ENCODE measurements at regions not wholly inside any gene's neighbourhood (a gene's known extent, or its start where the extent isn't known, plus 50 kb on each side); places are given as distances from the start of the nearest gene placed in this dataset.
"Not testable (repeated sequence)": the region's sequence is repeated elsewhere in the genome, so short reads cannot be mapped to it uniquely, and the experiment has no call there.

DNA sequence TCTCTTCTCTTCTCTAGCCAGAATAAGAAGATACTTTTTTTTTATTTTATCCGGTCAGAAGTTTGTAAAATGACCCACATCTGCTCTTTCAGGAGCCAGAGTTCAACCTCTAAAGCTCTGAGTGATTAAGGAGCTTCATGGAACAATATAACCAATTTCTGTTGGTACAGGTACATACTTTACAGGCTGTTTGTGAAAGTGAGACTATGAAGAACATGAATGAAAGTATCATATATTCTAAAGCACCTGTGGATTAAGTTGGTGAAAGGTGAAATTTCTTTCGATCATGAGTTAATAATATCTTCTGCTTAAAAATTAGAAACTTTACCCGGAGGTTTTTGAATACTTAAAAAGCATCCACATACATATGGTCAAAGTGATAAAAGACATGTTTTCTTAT, 65.2 kb downstream of the DMRT2 start:
- no peak for DNase-seq
- in situ Hi-C loops (cut with MboI; ENCODE audit: low pct_unique_long_range_greater_than_20kb, low sequenced_read_pairs), result no loop called here

DNA sequence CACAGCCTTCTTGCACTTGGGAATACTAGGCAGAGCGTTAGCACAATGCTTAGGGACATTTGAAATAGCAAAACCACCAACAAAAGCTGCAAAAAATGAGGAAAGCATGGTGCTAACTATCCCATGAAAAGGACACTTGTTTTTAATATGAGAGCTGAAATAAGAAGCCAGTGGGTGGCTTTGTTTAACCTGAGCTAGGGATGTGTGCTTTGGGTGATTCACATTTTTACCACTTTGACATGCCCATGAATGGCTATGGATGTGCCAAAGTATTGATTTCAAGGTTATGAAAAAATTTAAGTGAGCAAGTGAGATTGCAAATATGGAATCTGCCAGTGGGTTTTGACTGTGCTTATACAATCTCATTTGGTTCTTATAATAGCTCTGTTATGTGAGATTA, 67.3 kb downstream of the DMRT2 start:
- in situ Hi-C loops (cut with MboI; ENCODE audit: low pct_unique_long_range_greater_than_20kb, low sequenced_read_pairs), result no loop called here
- DNase-seq, result no peak

GRCh38 chr9:1120500-1121165, 70.5 kb downstream of the DMRT2 start:
- in situ Hi-C loops (cut with MboI; ENCODE audit: low pct_unique_long_range_greater_than_20kb, low sequenced_read_pairs), result no loop called here
- no peak for DNase-seq

DNA sequence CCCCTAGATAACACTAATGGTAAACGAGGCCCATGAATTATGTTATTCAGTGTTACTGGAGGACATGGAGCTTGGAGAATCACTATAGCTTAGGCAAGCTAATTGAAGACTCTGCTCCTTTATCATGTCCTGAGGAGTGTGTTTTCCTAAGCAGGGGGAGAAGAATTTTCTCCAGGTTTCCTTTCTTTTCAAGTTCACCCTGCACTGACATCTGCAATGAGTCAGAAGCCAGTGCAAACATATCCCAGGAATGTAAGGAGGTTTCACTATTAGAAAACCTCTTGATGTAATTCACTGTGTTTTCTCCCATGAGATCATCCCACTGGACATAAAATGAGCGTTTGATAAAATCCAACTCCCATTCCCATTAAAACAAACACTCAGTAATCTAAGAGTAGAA, 75.6 kb downstream of the DMRT2 start:
- DNase-seq, result no peak
- in situ Hi-C loops (cut with MboI; ENCODE audit: low pct_unique_long_range_greater_than_20kb, low sequenced_read_pairs), result no loop called here

GRCh38 chr9:1128046-1128445, 77.9 kb downstream of the DMRT2 start:
- in situ Hi-C loops (cut with MboI; ENCODE audit: low pct_unique_long_range_greater_than_20kb, low sequenced_read_pairs), result no loop called here

GRCh38 chr9:1129382-1129781, 79.2 kb downstream of the DMRT2 start:
- in situ Hi-C loops (cut with MboI; ENCODE audit: low pct_unique_long_range_greater_than_20kb, low sequenced_read_pairs), result no loop called here
- no peak for DNase-seq

More at GRCh38 chr9:1128046-1128445, 77.9 kb downstream of the DMRT2 start:
- no peak for DNase-seq

DNA sequence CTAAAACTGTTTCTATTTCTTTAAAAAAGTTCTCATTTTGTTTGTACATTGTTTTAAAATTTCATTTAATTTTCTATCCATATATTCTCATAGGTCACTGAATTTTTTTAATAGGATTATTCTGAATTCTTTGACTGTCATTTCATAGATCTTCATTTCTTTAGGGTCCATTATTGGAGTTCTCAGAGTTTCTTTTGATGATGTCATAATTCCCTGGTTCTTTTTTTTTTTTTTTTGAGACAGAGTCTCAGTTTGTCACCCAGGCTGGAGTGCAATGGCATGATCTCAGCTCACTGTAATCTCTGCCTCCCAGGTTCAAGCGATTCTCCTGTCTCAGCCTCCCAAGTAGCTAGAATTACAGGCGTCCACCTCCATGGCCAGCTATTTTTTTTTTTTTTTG, 89.9 kb downstream of the DMRT2 start:
- in situ Hi-C loops (cut with MboI; ENCODE audit: low pct_unique_long_range_greater_than_20kb, low sequenced_read_pairs), result no loop called here
- DNase-seq, result no peak

DNA sequence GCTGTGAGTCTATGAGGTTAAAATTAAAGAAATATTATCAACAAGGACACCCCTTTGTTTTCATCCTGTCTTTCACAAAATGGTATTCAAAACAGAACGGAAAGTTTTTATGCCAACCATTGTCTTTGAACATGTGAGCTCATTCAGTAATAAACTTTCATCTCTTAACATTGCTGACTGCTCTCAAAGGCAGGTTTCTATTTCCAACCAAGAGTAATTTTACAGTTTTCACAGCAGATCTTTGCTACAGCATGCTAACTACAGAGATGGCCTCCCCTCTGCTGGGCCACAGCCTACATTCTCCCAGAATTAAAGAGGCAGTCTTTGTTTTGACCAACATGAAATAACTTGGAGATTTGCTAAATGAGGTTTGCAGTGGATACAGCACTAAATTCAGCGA, 101.5 kb downstream of the DMRT2 start:
- in situ Hi-C loops (cut with MboI; ENCODE audit: low pct_unique_long_range_greater_than_20kb, low sequenced_read_pairs), result no loop called here
- DNase-seq, result no peak

DNA sequence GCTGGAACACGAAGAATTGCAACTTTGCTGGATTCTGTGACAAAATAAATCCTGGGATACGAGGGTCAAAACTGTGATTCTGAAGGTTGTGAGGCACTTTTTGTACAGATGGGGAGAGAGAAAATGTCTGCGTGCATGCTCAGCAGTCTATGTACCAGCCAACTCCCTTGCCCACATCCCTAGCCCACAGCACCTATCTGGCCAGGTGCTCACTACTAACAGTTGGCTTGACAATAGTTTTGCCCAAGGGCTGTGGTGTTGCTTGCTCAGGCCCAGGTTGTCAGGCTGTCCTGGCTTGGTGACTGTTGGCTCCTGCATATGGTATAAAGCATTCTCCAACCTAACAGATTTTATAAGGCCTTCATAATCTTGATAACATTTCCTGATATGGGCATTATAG, 102.0 kb downstream of the DMRT2 start:
- no peak for DNase-seq
- in situ Hi-C loops (cut with MboI; ENCODE audit: low pct_unique_long_range_greater_than_20kb, low sequenced_read_pairs), result no loop called here

- in situ Hi-C loops (cut with MboI; ENCODE audit: low pct_unique_long_range_greater_than_20kb, low sequenced_read_pairs), result no loop called here
- DNase-seq, result no peak
Observed at GRCh38 chr9:1154739-1155138, 104.6 kb downstream of the DMRT2 start.

DNA sequence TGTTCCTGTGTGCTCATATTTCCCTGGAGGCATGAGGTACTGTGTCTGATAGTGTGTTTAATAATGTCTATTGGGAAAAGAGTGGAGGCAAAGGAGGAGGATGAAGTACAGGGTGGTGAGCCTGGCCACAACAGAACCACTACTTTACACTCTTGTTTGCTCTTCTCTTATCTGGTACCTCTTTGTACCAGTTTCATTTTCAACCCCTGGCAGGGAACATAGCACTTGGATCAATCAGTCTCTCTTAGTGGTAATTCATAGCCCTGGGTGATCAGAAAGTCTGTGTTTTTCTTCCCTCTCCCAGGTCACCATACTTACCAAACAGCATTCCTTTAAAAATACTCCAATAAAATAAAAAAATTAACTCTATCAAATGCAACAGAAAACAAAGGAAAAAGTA, 105.4 kb downstream of the DMRT2 start:
- DNase-seq, result no peak
- in situ Hi-C loops (cut with MboI; ENCODE audit: low pct_unique_long_range_greater_than_20kb, low sequenced_read_pairs), result no loop called here

- no peak for DNase-seq
- in situ Hi-C loops (cut with MboI; ENCODE audit: low pct_unique_long_range_greater_than_20kb, low sequenced_read_pairs), result no loop called here
Observed at GRCh38 chr9:1156794-1157550, 106.8 kb downstream of the DMRT2 start.

DNA sequence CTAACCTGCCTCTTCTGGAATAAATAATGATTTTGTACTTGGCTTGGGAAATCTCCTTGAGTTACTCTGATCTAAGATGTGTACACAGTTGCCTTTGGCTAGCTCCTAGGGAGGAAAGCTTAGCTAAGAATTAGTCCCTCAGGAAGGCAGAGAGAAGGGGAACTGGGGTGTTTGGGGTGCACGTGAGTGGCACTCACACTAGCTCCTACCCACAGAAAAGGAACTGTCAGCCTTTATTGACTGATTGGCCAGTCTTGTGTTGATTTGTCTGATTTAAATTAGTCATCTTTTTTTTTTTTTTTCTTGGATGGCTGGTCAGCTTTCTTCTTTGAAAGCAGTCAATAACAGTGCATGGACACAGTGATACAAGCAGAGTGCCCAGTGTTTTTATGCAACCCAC, 107.7 kb downstream of the DMRT2 start:
- in situ Hi-C loops (cut with MboI; ENCODE audit: low pct_unique_long_range_greater_than_20kb, low sequenced_read_pairs), result no loop called here
- DNase-seq, result no peak

- in situ Hi-C loops (cut with MboI; ENCODE audit: low pct_unique_long_range_greater_than_20kb, low sequenced_read_pairs), result no loop called here
- no peak for DNase-seq
Observed at GRCh38 chr9:1170918-1171317, 120.8 kb downstream of the DMRT2 start.

GRCh38 chr9:1171546-1171945, 121.4 kb downstream of the DMRT2 start:
- in situ Hi-C loops (cut with MboI; ENCODE audit: low pct_unique_long_range_greater_than_20kb, low sequenced_read_pairs), result no loop called here
- no peak for DNase-seq

- DNase-seq, result no peak
- in situ Hi-C loops (cut with MboI; ENCODE audit: low pct_unique_long_range_greater_than_20kb, low sequenced_read_pairs), result no loop called here
Observed at GRCh38 chr9:1173211-1173610, 123.1 kb downstream of the DMRT2 start.

DNA sequence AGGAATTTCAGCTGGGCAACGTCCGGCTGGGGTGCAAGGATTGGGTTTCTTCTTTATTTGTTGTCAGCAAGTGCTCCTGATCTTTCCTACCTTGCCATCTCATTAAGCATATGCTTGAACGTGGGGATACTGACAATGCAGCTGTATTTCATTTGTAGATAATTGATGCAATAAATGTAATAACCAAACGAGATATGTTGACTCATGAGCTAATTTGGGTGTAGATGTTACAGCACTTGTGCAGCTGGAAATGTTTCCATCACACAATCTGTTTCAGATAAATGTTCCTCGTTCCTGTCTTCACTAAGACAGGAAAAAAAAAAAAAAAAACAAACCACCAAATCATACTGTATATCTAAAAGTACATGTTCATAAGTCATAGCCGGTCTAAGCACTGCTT, 123.8 kb downstream of the DMRT2 start:
- DNase-seq, result no peak
- in situ Hi-C loops (cut with MboI; ENCODE audit: low pct_unique_long_range_greater_than_20kb, low sequenced_read_pairs), result no loop called here

DNA sequence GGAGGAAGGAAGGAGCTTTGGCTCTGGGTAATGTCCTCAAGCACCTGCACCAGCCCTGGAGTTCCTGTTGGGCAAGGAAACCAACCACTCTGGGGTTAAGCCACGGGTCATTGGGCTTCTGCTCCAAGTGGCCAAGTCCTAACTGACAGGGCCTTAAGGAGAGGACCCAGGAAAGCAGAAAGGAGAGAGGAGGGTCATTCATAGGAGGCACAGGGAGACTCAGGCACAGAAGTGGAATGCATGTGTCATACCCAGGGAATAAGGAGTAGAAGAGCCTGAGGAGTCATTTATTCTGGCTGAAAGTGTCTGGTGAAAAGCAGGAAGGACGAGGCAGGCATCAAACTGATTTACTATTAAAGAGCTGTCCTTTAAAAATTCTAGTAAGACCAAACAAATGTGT, 129.2 kb downstream of the DMRT2 start:
- in situ Hi-C loops (cut with MboI; ENCODE audit: low pct_unique_long_range_greater_than_20kb, low sequenced_read_pairs), result no loop called here
- DNase-seq, result no peak

DNA sequence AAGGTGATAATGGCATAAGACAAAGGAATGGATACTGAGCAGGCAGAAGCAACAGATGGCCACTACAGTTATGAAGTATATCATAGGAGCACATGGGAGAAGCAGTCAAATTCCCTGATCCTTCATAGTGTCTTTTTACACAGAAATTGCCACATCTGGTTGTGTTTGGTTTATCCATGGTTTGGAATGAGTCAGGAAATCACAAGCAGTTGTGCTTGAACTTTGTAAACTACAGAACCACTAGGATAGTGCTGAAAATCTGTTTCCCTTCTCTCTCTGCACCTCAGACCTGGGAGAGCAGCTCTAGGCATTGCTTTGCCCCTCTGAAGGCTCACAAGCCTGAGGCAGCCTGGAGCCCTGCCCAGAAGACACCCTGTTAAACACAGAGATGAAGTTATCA, 134.0 kb downstream of the DMRT2 start:
- in situ Hi-C loops (cut with MboI; ENCODE audit: low pct_unique_long_range_greater_than_20kb, low sequenced_read_pairs), result no loop called here
- no peak for DNase-seq

DNA sequence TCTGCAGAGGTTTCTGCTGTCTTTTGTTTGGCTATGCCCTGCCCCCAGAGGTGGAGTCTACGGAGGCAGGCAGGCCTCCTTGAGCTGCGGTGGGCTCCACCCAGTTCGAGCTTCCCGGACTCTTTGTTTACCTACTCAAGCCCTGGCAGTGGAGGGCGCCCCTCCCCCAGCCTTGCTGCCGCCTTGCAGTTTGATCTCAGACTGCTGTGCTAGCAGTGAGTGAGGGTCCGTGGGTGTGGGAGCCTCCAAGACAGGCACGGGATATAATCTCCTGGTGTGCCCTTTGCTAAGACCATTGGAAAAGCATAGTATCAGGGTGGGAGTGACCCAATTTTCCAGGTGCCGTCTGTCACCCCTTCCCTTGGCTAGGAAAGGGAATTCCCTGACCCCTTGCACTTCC, 137.0 kb downstream of the DMRT2 start:
- in situ Hi-C loops (cut with MboI; ENCODE audit: low pct_unique_long_range_greater_than_20kb, low sequenced_read_pairs); DNase-seq: not testable (repeated sequence)

DNA sequence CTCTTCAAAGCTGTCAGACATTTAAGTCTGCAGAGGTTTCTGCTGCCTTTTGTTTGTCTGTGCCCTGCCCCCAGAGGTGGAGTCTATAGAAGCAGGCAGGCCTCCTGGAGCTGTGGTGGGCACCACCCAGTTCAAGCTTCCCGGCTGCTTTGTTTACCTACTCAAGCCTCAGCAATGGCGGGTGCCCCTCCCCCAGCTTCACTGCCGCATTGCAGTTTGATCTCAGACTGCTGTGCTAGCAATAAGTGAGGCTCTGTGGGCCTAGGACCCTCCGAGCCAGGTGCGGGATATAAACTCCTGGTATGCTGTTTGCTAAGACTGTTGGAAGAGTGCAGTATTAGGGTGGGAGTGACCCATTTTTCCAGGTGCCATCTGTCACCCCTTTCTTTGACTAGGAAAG, 145.5 kb downstream of the DMRT2 start:
- in situ Hi-C loops (cut with MboI; ENCODE audit: low pct_unique_long_range_greater_than_20kb, low sequenced_read_pairs), result not testable (repeated sequence)

More for the DNA sequence above, 145.5 kb downstream of the DMRT2 start:
- DNase-seq, result not testable (repeated sequence)

Measured in KBM-7 (cell line).